GM20000 (cell line): ENCODE measurements at regions not wholly inside any gene's neighbourhood (a gene's known extent, or its start where the extent isn't known, plus 50 kb on each side); places are given as distances from the start of the nearest gene placed in this dataset.

Experiments used
- DNase-seq: peaks from one replicate; pipeline ENCODE4 v3.0.0; 2012; ENCODE audit warnings: low spot score
- CTCF ChIP-seq: IDR thresholded peaks from 2 replicates; pipeline ENCODE4 v1.5.1; 2012; ENCODE audit warnings: mild to moderate bottlenecking, control low read depth; ENCODE audit errors: extremely low read depth, missing control alignments

GRCh38 chr2:8067784-8068336 lies 614.0 kb upstream of the ID2 start:
- no peak for TF ChIP-seq CTCF
- no peak for DNase-seq

GRCh38 chr2:8072907-8073306 lies 608.9 kb upstream of the ID2 start:
- TF ChIP-seq CTCF = no peak
- no peak for DNase-seq

GRCh38 chr2:8073916-8074315 lies 607.9 kb upstream of the ID2 start:
- no peak for TF ChIP-seq CTCF
- DNase-seq = no peak

- DNase-seq = no peak
- TF ChIP-seq CTCF = no peak
Measured at GRCh38 chr2:8076448-8077342, 605.2 kb upstream of the ID2 start.

- DNase-seq = no peak
- TF ChIP-seq CTCF = no peak
Measured at GRCh38 chr2:8078705-8079104, 603.2 kb upstream of the ID2 start.

- no peak for TF ChIP-seq CTCF
Measured at GRCh38 chr2:8080063-8080462, 601.8 kb upstream of the ID2 start.

GRCh38 chr2:8081130-8081529 lies 600.7 kb upstream of the ID2 start:
- no peak for DNase-seq
- no peak for TF ChIP-seq CTCF

More at GRCh38 chr2:8080063-8080462, 601.8 kb upstream of the ID2 start:
- DNase-seq = no peak
